ENCODE measurements at regions not wholly inside any gene's neighbourhood (a gene's known extent, or its start where the extent isn't known, plus 50 kb on each side); places are given as distances from the start of the nearest gene placed in this dataset.
"Not testable (repeated sequence)": the region's sequence is repeated elsewhere in the genome, so short reads cannot be mapped to it uniquely, and the experiment has no call there.

- no peak for DNase-seq (ENCODE audit: low read depth in 2 of 2, low spot score in 1 of 2)
These were observed 423.7 kb downstream of the METTL4 start for GRCh38 chr18:2147476-2148230.

- DNase-seq (ENCODE audit: low read depth in 2 of 2, low spot score in 1 of 2), result no peak
These were observed 422.5 kb downstream of the METTL4 start for GRCh38 chr18:2148823-2149222.

- no peak for DNase-seq (ENCODE audit: low read depth in 2 of 2, low spot score in 1 of 2)
These were observed 420.7 kb downstream of the METTL4 start for GRCh38 chr18:2150566-2150965.

- DNase-seq (ENCODE audit: low read depth in 2 of 2, low spot score in 1 of 2), result no peak
These were observed 417.0 kb downstream of the METTL4 start for GRCh38 chr18:2154278-2154677.

GRCh38 chr18:2164644-2165550 lies 406.4 kb downstream of the METTL4 start:
- DNase-seq (ENCODE audit: low read depth in 2 of 2, low spot score in 1 of 2), result no peak

GRCh38 chr18:2166876-2167275 lies 404.4 kb downstream of the METTL4 start:
- DNase-seq (ENCODE audit: low read depth in 2 of 2, low spot score in 1 of 2), result not testable (repeated sequence)

GRCh38 chr18:2168022-2168421 lies 403.3 kb downstream of the METTL4 start:
- DNase-seq (ENCODE audit: low read depth in 2 of 2, low spot score in 1 of 2), result no peak

- DNase-seq (ENCODE audit: low read depth in 2 of 2, low spot score in 1 of 2), result no peak
These were observed 401.6 kb downstream of the METTL4 start for GRCh38 chr18:2169656-2170055.

- no peak for DNase-seq (ENCODE audit: low read depth in 2 of 2, low spot score in 1 of 2)
These were observed 399.3 kb downstream of the METTL4 start for GRCh38 chr18:2171840-2172625.

GRCh38 chr18:2172881-2173280 lies 398.4 kb downstream of the METTL4 start:
- no peak for DNase-seq (ENCODE audit: low read depth in 2 of 2, low spot score in 1 of 2)

- DNase-seq (ENCODE audit: low read depth in 2 of 2, low spot score in 1 of 2), result no peak
These were observed 397.8 kb downstream of the METTL4 start for GRCh38 chr18:2173486-2173885.

- DNase-seq (ENCODE audit: low read depth in 2 of 2, low spot score in 1 of 2), result no peak
These were observed 393.3 kb downstream of the METTL4 start for GRCh38 chr18:2178036-2178435.

GRCh38 chr18:2179498-2180183 lies 391.7 kb downstream of the METTL4 start:
- no peak for DNase-seq (ENCODE audit: low read depth in 2 of 2, low spot score in 1 of 2)

GRCh38 chr18:2180586-2180985 lies 390.7 kb downstream of the METTL4 start:
- no peak for DNase-seq (ENCODE audit: low read depth in 2 of 2, low spot score in 1 of 2)

- DNase-seq (ENCODE audit: low read depth in 2 of 2, low spot score in 1 of 2), result no peak
These were observed 387.9 kb downstream of the METTL4 start for GRCh38 chr18:2183432-2183831.

- no peak for DNase-seq (ENCODE audit: low read depth in 2 of 2, low spot score in 1 of 2)
These were observed 384.3 kb downstream of the METTL4 start for GRCh38 chr18:2186967-2187366.

- DNase-seq (ENCODE audit: low read depth in 2 of 2, low spot score in 1 of 2), result no peak
These were observed 383.0 kb downstream of the METTL4 start for GRCh38 chr18:2188258-2188657.

GRCh38 chr18:2191180-2191790 lies 380.0 kb downstream of the METTL4 start:
- DNase-seq (ENCODE audit: low read depth in 2 of 2, low spot score in 1 of 2), result no peak

- no peak for DNase-seq (ENCODE audit: low read depth in 2 of 2, low spot score in 1 of 2)
These were observed 378.7 kb downstream of the METTL4 start for GRCh38 chr18:2192562-2192961.

- no peak for DNase-seq (ENCODE audit: low read depth in 2 of 2, low spot score in 1 of 2)
These were observed 373.4 kb downstream of the METTL4 start for GRCh38 chr18:2197946-2198345.

Measured in stimulated activated CD8-positive, alpha-beta memory T cell treated with anti-CD3 and anti-CD28 coated beads, Interleukin-4, amount 100 ng/mL, for 4 hours (primary cell).